ENCODE measurements at regions not wholly inside any gene's neighbourhood (a gene's known extent, or its start where the extent isn't known, plus 50 kb on each side); places are given as distances from the start of the nearest gene placed in this dataset.
A peak's percentile ranks its signal among the peaks of the same experiment; 100 is the strongest.
"Not testable (repeated sequence)": the region's sequence is repeated elsewhere in the genome, so short reads cannot be mapped to it uniquely, and the experiment has no call there.

- DNase-seq: no peak
These were observed 142.6 kb downstream of the CDH26 start for GRCh38 chr20:60100780-60101179.

GRCh38 chr20:60101201-60101890 lies 143.1 kb downstream of the CDH26 start:
- no peak for DNase-seq

GRCh38 chr20:60101891-60102281 lies 143.7 kb downstream of the CDH26 start:
- DNase-seq: no peak

GRCh38 chr20:60102665-60103210 lies 144.5 kb downstream of the CDH26 start:
- DNase-seq: no peak

GRCh38 chr20:60104993-60105803 lies 147.0 kb downstream of the CDH26 start:
- no peak for DNase-seq

GRCh38 chr20:60106186-60106585 lies 148.0 kb downstream of the CDH26 start:
- DNase-seq: not testable (repeated sequence)

GRCh38 chr20:60107621-60108390 lies 149.6 kb downstream of the CDH26 start:
- DNase-seq: no peak

GRCh38 chr20:60108397-60108796 lies 150.2 kb downstream of the CDH26 start:
- no peak for DNase-seq

- DNase-seq: no peak
These were observed 155.0 kb downstream of the CDH26 start for GRCh38 chr20:60113024-60113724.

- DNase-seq: no peak
These were observed 155.5 kb downstream of the CDH26 start for GRCh38 chr20:60113771-60114170.

- DNase-seq: no peak
These were observed 157.2 kb downstream of the CDH26 start for GRCh38 chr20:60115451-60115850.

- no peak for DNase-seq
These were observed 158.1 kb downstream of the CDH26 start for GRCh38 chr20:60116128-60116909.

- peak in 1 of 2 donors; percentile 31 for DNase-seq
These were observed 158.8 kb downstream of the CDH26 start for GRCh38 chr20:60117065-60117464.

GRCh38 chr20:60121903-60122302 lies 163.7 kb downstream of the CDH26 start:
- DNase-seq: no peak

GRCh38 chr20:60122671-60123070 lies 164.4 kb downstream of the CDH26 start:
- DNase-seq: no peak

GRCh38 chr20:60123096-60123495 lies 164.9 kb downstream of the CDH26 start:
- no peak for DNase-seq

- no peak for DNase-seq
These were observed 165.4 kb downstream of the CDH26 start for GRCh38 chr20:60123652-60124051.

- DNase-seq: no peak
These were observed 166.7 kb downstream of the CDH26 start for GRCh38 chr20:60124776-60125381.

- DNase-seq: no peak
These were observed 167.3 kb downstream of the CDH26 start for GRCh38 chr20:60125513-60125912.

GRCh38 chr20:60126975-60127374 lies 168.8 kb downstream of the CDH26 start:
- DNase-seq: no peak

GRCh38 chr20:60131375-60131774 lies 173.2 kb downstream of the CDH26 start:
- DNase-seq: no peak
